SU-DHL-6 (cell line): ENCODE measurements at regions not wholly inside any gene's neighbourhood (a gene's known extent, or its start where the extent isn't known, plus 50 kb on each side); places are given as distances from the start of the nearest gene placed in this dataset.

Experiments used
- H2AFZ ChIP-seq: fragments of 200-600 bp; sonication (generic); 2 replicates; pipeline ENCODE4 v1.6.1; 2014; ENCODE audit warnings: low read depth, mild to moderate bottlenecking, moderate library complexity, mixed read lengths, antibody characterized with exemption, low read length; ENCODE audit not compliant: severe bottlenecking
- H3F3A ChIP-seq: fragments of 200-600 bp; shearing (Covaris generic); 2 replicates; pipeline ENCODE4 v1.6.0; 2016; ENCODE audit warnings: antibody characterized with exemption, mild to moderate bottlenecking; ENCODE audit not compliant: insufficient read depth
- H3K27ac ChIP-seq: fragments of 200-600 bp; sonication (generic); 2 replicates; pipeline ENCODE4 v1.5.1; 2016; ENCODE audit warnings: low read depth, mild to moderate bottlenecking, low read length, moderate library complexity, mixed read lengths
- H3K27me3 ChIP-seq: fragments of 200-600 bp; sonication (generic), shearing (Covaris generic); 2 replicates; pipeline ENCODE4 v1.6.0; 2014; ENCODE audit warnings: mild to moderate bottlenecking, low read length
- H3K36me3 ChIP-seq: fragments of 200-600 bp; sonication (generic); 2 replicates; pipeline ENCODE4 v1.6.1; 2014; ENCODE audit warnings: mild to moderate bottlenecking, low read length, mixed read lengths
- H3K4me2 ChIP-seq: fragments of 300-600, 200-600 bp; shearing (Covaris generic), sonication (generic); 2 replicates; pipeline ENCODE4 v1.6.0; 2014; ENCODE audit warnings: low read length, low read depth, mild to moderate bottlenecking; ENCODE audit not compliant: poor library complexity, severe bottlenecking
- H3K4me3 ChIP-seq: fragments of 200-600 bp; sonication (generic); 2 replicates; pipeline ENCODE4 v1.5.1; 2014; ENCODE audit warnings: antibody characterized with exemption, low read length, mild to moderate bottlenecking, mixed read lengths; ENCODE audit not compliant: insufficient read depth, poor library complexity, severe bottlenecking
- H3K79me2 ChIP-seq: fragments of 200-600 bp; sonication (generic); 2 replicates; pipeline ENCODE4 v1.6.1; 2014; ENCODE audit warnings: mild to moderate bottlenecking, low read length, moderate library complexity; ENCODE audit not compliant: insufficient read depth
- H3K9ac ChIP-seq: fragments of 200-600 bp; sonication (generic); 2 replicates; pipeline ENCODE4 v1.7.0; 2014; ENCODE audit warnings: mild to moderate bottlenecking, low read length
- H3K9me2 ChIP-seq: fragments of 200-600 bp; sonication (generic); replicated peaks from 2 replicates; pipeline ENCODE4 v1.6.1; 2014; ENCODE audit warnings: low read length; ENCODE audit not compliant: insufficient read depth
- H3K9me3 ChIP-seq: fragments of 200-600 bp; sonication (generic); 2 replicates; pipeline ENCODE4 v1.6.1; 2014; ENCODE audit warnings: low read length, mixed read lengths; ENCODE audit not compliant: insufficient read depth
- H4K20me1 ChIP-seq: fragments of 200-600 bp; sonication (generic); 2 replicates; pipeline ENCODE4 v1.6.1; 2014; ENCODE audit warnings: low read depth, mild to moderate bottlenecking, antibody characterized with exemption, low read length, moderate library complexity, mixed read lengths
- CTCF ChIP-seq: fragments of 200-600 bp; sonication (generic); IDR thresholded peaks from one replicate; pipeline ENCODE4 v1.5.1; 2017; ENCODE audit warnings: antibody characterized with exemption, mild to moderate bottlenecking, low read length, moderate library complexity; ENCODE audit not compliant: insufficient read depth, poor library complexity, severe bottlenecking
- EZH2phosphoT487 ChIP-seq: fragments of 200-600 bp; sonication (generic), shearing (Covaris generic); conservative IDR thresholded peaks from 2 replicates; pipeline ENCODE4 v1.6.1; 2018; ENCODE audit warnings: mild to moderate bottlenecking, antibody characterized with exemption, low read length, moderate library complexity, mixed read lengths

- Histone ChIP-seq H3K27ac (no peak overlapping the region), H3K9me2 (no peaks in the 10 kb centered on the region), H3K4me2 (no peak overlapping the region), H3K4me3 (no peak overlapping the region), H3K27me3 (no peaks in the 10 kb centered on the region), H3K79me2 (no peaks in the 10 kb centered on the region), H3F3A (no peaks in the 10 kb centered on the region), H3K9ac (no peak overlapping the region), H3K36me3 (no peaks in the 10 kb centered on the region), H2AFZ (no peak overlapping the region), H4K20me1 (no peaks in the 10 kb centered on the region), H3K9me3 (no peaks in the 10 kb centered on the region)
- TF ChIP-seq EZH2phosphoT487 (no peak), CTCF (no peak)
These were observed 149.6 kb downstream of the CRYBB2 start for GRCh38 chr22:25369041-25369440.

GRCh38 chr22:25370322-25370721, 150.9 kb downstream of the CRYBB2 start:
- H4K20me1 ChIP-seq, result no peaks in the 10 kb centered on the region
- H3K4me3 ChIP-seq, result no peak overlapping the region
- no peaks in the 10 kb centered on the region for H3K9me2 ChIP-seq
- H3F3A ChIP-seq, result no peaks in the 10 kb centered on the region
- H3K9me3 ChIP-seq, result no peaks in the 10 kb centered on the region
- no peak overlapping the region for H2AFZ ChIP-seq
- no peak overlapping the region for H3K27ac ChIP-seq
- TF ChIP-seq CTCF (no peak), EZH2phosphoT487 (no peak)
- H3K36me3 ChIP-seq, result no peaks in the 10 kb centered on the region
- no peaks in the 10 kb centered on the region for H3K79me2 ChIP-seq
- H3K27me3 ChIP-seq, result no peaks in the 10 kb centered on the region
- no peak overlapping the region for H3K9ac ChIP-seq
- no peak overlapping the region for H3K4me2 ChIP-seq

- Histone ChIP-seq H2AFZ (no peak overlapping the region), H4K20me1 (no peaks in the 10 kb centered on the region), H3F3A (no peaks in the 10 kb centered on the region), H3K4me2 (no peak overlapping the region), H3K9me3 (no peaks in the 10 kb centered on the region), H3K27ac (no peak overlapping the region), H3K4me3 (no peak overlapping the region), H3K9ac (no peak overlapping the region), H3K9me2 (no peaks in the 10 kb centered on the region), H3K36me3 (no peaks in the 10 kb centered on the region), H3K79me2 (no peaks in the 10 kb centered on the region), H3K27me3 (no peaks in the 10 kb centered on the region)
- TF ChIP-seq EZH2phosphoT487 (no peak), CTCF (no peak)
These were observed 152.7 kb downstream of the CRYBB2 start for GRCh38 chr22:25372000-25372595.
